Activated naive CD4-positive, alpha-beta T cell treated with anti-CD3 and anti-CD28 coated beads for 36 hours (primary cell): ENCODE measurements at regions not wholly inside any gene's neighbourhood (a gene's known extent, or its start where the extent isn't known, plus 50 kb on each side); places are given as distances from the start of the nearest gene placed in this dataset.
A peak's percentile ranks its signal among the peaks of the same experiment; 100 is the strongest.
"Not testable (repeated sequence)": the region's sequence is repeated elsewhere in the genome, so short reads cannot be mapped to it uniquely, and the experiment has no call there.

ENCODE experiments used
- CTCF ChIA-PET: fragments of 350-600 bp; sonication (Branson Sonifier 250); formaldehyde crosslinking; loops from one replicate; lab custom pipeline; 2021; ENCODE audit warnings: antibody characterized with exemption; lab: Charles Lee
- DNase-seq: peaks from one replicate; pipeline ENCODE4 v3.0.0-alpha.2; 2020
- H3K27ac Mint-ChIP-seq: one replicate; pipeline ENCODE4 v1.8.0; 2021; ENCODE audit warnings: mild to moderate bottlenecking, mixed read lengths
- H3K27me3 Mint-ChIP-seq: one replicate; pipeline ENCODE4 v1.8.0; 2021; ENCODE audit warnings: low read depth, mixed read lengths
- H3K36me3 Mint-ChIP-seq: one replicate; pipeline ENCODE4 v1.8.0; 2021; ENCODE audit warnings: low read depth, mixed read lengths
- H3K4me1 Mint-ChIP-seq: one replicate; pipeline ENCODE4 v1.8.0; 2021; ENCODE audit warnings: low read depth, mixed read lengths
- H3K4me3 Mint-ChIP-seq: one replicate; pipeline ENCODE4 v1.8.0; 2021; ENCODE audit warnings: mild to moderate bottlenecking, moderate library complexity, mixed read lengths
- H3K9me3 Mint-ChIP-seq: one replicate; pipeline ENCODE4 v1.8.0; 2021; ENCODE audit warnings: mixed read lengths
- intact Hi-C: fragments of 100-400 bp; cut with micrococcal nuclease; formaldehyde crosslinking; loops from one replicate; pipeline ENCODE4 v1.15.1; 2023

- Mint-ChIP-seq H3K27me3 (no peaks in the 10 kb centered on the region), H3K27ac (no peak overlapping the region), H3K4me3 (no peak overlapping the region), H3K36me3 (no peaks in the 10 kb centered on the region), H3K4me1 (no peaks in the 10 kb centered on the region), H3K9me3 (peaks cover 6% of the 10 kb centered on the region)
- intact Hi-C loops = no loop called here
- CTCF ChIA-PET = no interaction called here
- no peak for DNase-seq
These were observed 330.7 kb downstream of the KIF2B start for GRCh38 chr17:54153423-54153822.

- CTCF ChIA-PET = no interaction called here
- no peak overlapping the region for H3K4me3 Mint-ChIP-seq
- no peaks in the 10 kb centered on the region for H3K36me3 Mint-ChIP-seq
- H3K4me1 Mint-ChIP-seq = no peaks in the 10 kb centered on the region
- H3K27me3 Mint-ChIP-seq = no peaks in the 10 kb centered on the region
- peaks cover under 1% of the 10 kb centered on the region for H3K9me3 Mint-ChIP-seq
- no peak for DNase-seq
- no peak overlapping the region for H3K27ac Mint-ChIP-seq
- intact Hi-C loops = no loop called here
These were observed 334.8 kb downstream of the KIF2B start for GRCh38 chr17:54157542-54157941.

- no peak overlapping the region for H3K4me3 Mint-ChIP-seq
- no peaks in the 10 kb centered on the region for H3K27me3 Mint-ChIP-seq
- CTCF ChIA-PET = no interaction called here
- no peak overlapping the region for H3K27ac Mint-ChIP-seq
- intact Hi-C loops = no loop called here
- DNase-seq = peak; percentile 18
- H3K9me3 Mint-ChIP-seq = peaks cover 2% of the 10 kb centered on the region
- no peaks in the 10 kb centered on the region for H3K36me3 Mint-ChIP-seq
- no peaks in the 10 kb centered on the region for H3K4me1 Mint-ChIP-seq
These were observed 349.6 kb downstream of the KIF2B start for GRCh38 chr17:54172096-54172984.

GRCh38 chr17:54172985-54173316 is 350.2 kb downstream of the KIF2B start:
- Mint-ChIP-seq H3K36me3 (no peaks in the 10 kb centered on the region), H3K27me3 (no peaks in the 10 kb centered on the region), H3K9me3 (peaks cover 2% of the 10 kb centered on the region), H3K27ac (no peak overlapping the region), H3K4me1 (no peaks in the 10 kb centered on the region), H3K4me3 (no peak overlapping the region)
- DNase-seq = no peak
- intact Hi-C loops = no loop called here
- CTCF ChIA-PET = no interaction called here

- no peaks in the 10 kb centered on the region for H3K27me3 Mint-ChIP-seq
- no peak overlapping the region for H3K27ac Mint-ChIP-seq
- peaks cover 2% of the 10 kb centered on the region for H3K9me3 Mint-ChIP-seq
- H3K36me3 Mint-ChIP-seq = no peaks in the 10 kb centered on the region
- CTCF ChIA-PET = no interaction called here
- DNase-seq = no peak
- no peak overlapping the region for H3K4me3 Mint-ChIP-seq
- intact Hi-C loops = no loop called here
- H3K4me1 Mint-ChIP-seq = no peaks in the 10 kb centered on the region
These were observed 355.0 kb downstream of the KIF2B start for GRCh38 chr17:54177606-54178308.

- no peak for DNase-seq
- H3K4me3 Mint-ChIP-seq = no peak overlapping the region
- CTCF ChIA-PET = no interaction called here
- no peaks in the 10 kb centered on the region for H3K36me3 Mint-ChIP-seq
- intact Hi-C loops = no loop called here
- H3K27me3 Mint-ChIP-seq = no peaks in the 10 kb centered on the region
- H3K9me3 Mint-ChIP-seq = no peaks in the 10 kb centered on the region
- H3K4me1 Mint-ChIP-seq = no peaks in the 10 kb centered on the region
- H3K27ac Mint-ChIP-seq = no peak overlapping the region
These were observed 358.2 kb downstream of the KIF2B start for GRCh38 chr17:54180950-54181349.

- no peak for DNase-seq
- no peak overlapping the region for H3K4me3 Mint-ChIP-seq
- H3K27ac Mint-ChIP-seq = no peak overlapping the region
- H3K9me3 Mint-ChIP-seq = peaks cover 9% of the 10 kb centered on the region
- no peaks in the 10 kb centered on the region for H3K36me3 Mint-ChIP-seq
- intact Hi-C loops = no loop called here
- H3K4me1 Mint-ChIP-seq = no peaks in the 10 kb centered on the region
- no peaks in the 10 kb centered on the region for H3K27me3 Mint-ChIP-seq
- CTCF ChIA-PET = no interaction called here
These were observed 368.5 kb downstream of the KIF2B start for GRCh38 chr17:54191261-54191660.

- Mint-ChIP-seq H3K36me3 (no peaks in the 10 kb centered on the region), H3K9me3 (peaks cover 5% of the 10 kb centered on the region), H3K27ac (no peak overlapping the region), H3K4me1 (no peaks in the 10 kb centered on the region), H3K27me3 (no peaks in the 10 kb centered on the region), H3K4me3 (no peak overlapping the region)
- no peak for DNase-seq
- CTCF ChIA-PET = no interaction called here
- intact Hi-C loops = no loop called here
These were observed 371.5 kb downstream of the KIF2B start for GRCh38 chr17:54194268-54194667.

- Mint-ChIP-seq H3K27ac (no peak overlapping the region), H3K9me3 (peaks cover 3% of the 10 kb centered on the region), H3K4me3 (no peak overlapping the region), H3K27me3 (no peaks in the 10 kb centered on the region), H3K4me1 (no peaks in the 10 kb centered on the region), H3K36me3 (no peaks in the 10 kb centered on the region)
- CTCF ChIA-PET = no interaction called here
- no peak for DNase-seq
- intact Hi-C loops = no loop called here
These were observed 374.0 kb downstream of the KIF2B start for GRCh38 chr17:54196751-54197150.

- H3K36me3 Mint-ChIP-seq, H3K27ac Mint-ChIP-seq, H3K4me3 Mint-ChIP-seq, H3K4me1 Mint-ChIP-seq, H3K9me3 Mint-ChIP-seq, intact Hi-C loops, DNase-seq, CTCF ChIA-PET, H3K27me3 Mint-ChIP-seq: not testable (repeated sequence)
These were observed 378.7 kb downstream of the KIF2B start for GRCh38 chr17:54201380-54201779.

GRCh38 chr17:54220829-54221228 is 398.1 kb downstream of the KIF2B start:
- no peak for DNase-seq
- no peaks in the 10 kb centered on the region for H3K4me1 Mint-ChIP-seq
- H3K27ac Mint-ChIP-seq = no peak overlapping the region
- H3K9me3 Mint-ChIP-seq = peaks cover 3% of the 10 kb centered on the region
- no peak overlapping the region for H3K4me3 Mint-ChIP-seq
- intact Hi-C loops = no loop called here
- CTCF ChIA-PET = no interaction called here
- no peaks in the 10 kb centered on the region for H3K36me3 Mint-ChIP-seq
- no peaks in the 10 kb centered on the region for H3K27me3 Mint-ChIP-seq

- no peaks in the 10 kb centered on the region for H3K27me3 Mint-ChIP-seq
- no peak overlapping the region for H3K27ac Mint-ChIP-seq
- intact Hi-C loops = no loop called here
These were observed 398.8 kb downstream of the KIF2B start for GRCh38 chr17:54221499-54221898.

GRCh38 chr17:54235571-54235970 is 412.8 kb downstream of the KIF2B start:
- no peaks in the 10 kb centered on the region for H3K36me3 Mint-ChIP-seq
- H3K9me3 Mint-ChIP-seq = peaks cover 3% of the 10 kb centered on the region
- no peak for DNase-seq
- no peak overlapping the region for H3K27ac Mint-ChIP-seq
- CTCF ChIA-PET = no interaction called here
- H3K4me3 Mint-ChIP-seq = no peak overlapping the region
- H3K4me1 Mint-ChIP-seq = no peaks in the 10 kb centered on the region
- intact Hi-C loops = no loop called here
- H3K27me3 Mint-ChIP-seq = no peaks in the 10 kb centered on the region

More at GRCh38 chr17:54221499-54221898, 398.8 kb downstream of the KIF2B start:
- no peaks in the 10 kb centered on the region for H3K36me3 Mint-ChIP-seq
- H3K4me3 Mint-ChIP-seq = no peak overlapping the region
- H3K9me3 Mint-ChIP-seq = peaks cover 3% of the 10 kb centered on the region
- CTCF ChIA-PET = no interaction called here
- no peaks in the 10 kb centered on the region for H3K4me1 Mint-ChIP-seq
- no peak for DNase-seq
